ENCODE measurements at regions not wholly inside any gene's neighbourhood (a gene's known extent, or its start where the extent isn't known, plus 50 kb on each side); places are given as distances from the start of the nearest gene placed in this dataset.

DNA sequence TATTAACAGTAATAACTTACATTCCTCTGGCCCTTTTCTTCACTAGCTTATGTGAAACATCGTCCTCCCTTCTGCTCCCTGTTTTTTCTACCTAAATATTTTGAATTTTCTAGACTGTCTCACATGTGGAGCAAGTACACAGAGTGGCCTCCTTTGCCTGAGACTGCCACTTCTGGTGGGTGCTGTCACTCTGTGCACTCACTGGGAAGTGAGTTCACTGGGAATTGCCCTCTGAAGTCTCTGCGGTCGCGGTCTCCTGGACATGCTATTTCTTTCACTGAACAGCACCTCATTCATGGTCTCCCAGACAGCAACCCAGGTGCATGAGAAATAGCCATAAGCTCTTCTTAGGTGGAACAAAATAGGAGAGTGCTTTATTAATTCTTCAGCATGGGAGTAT is 1179.7 kb upstream of the ADGRL3 start:
- TF ChIP-seq, protein P1, sequence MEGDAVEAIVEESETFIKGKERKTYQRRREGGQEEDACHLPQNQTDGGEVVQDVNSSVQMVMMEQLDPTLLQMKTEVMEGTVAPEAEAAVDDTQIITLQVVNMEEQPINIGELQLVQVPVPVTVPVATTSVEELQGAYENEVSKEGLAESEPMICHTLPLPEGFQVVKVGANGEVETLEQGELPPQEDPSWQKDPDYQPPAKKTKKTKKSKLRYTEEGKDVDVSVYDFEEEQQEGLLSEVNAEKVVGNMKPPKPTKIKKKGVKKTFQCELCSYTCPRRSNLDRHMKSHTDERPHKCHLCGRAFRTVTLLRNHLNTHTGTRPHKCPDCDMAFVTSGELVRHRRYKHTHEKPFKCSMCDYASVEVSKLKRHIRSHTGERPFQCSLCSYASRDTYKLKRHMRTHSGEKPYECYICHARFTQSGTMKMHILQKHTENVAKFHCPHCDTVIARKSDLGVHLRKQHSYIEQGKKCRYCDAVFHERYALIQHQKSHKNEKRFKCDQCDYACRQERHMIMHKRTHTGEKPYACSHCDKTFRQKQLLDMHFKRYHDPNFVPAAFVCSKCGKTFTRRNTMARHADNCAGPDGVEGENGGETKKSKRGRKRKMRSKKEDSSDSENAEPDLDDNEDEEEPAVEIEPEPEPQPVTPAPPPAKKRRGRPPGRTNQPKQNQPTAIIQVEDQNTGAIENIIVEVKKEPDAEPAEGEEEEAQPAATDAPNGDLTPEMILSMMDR (IDR thresholded peaks at IDR 0.05), result no peak
- H3K4me3 ChIP-seq, result no peak overlapping the region
- H3K9me3 ChIP-seq, result no peaks in the 10 kb centered on the region
- intact Hi-C loops (cut with DNase I), result no loop called here
- no peaks in the 10 kb centered on the region for H3K36me3 ChIP-seq
- H3K27ac ChIP-seq, result no peak overlapping the region
- H3K27me3 ChIP-seq, result no peaks in the 10 kb centered on the region
- peak; percentile 25 for ATAC-seq
- DNase-seq, result no peak
- no peaks in the 10 kb centered on the region for H3K4me1 ChIP-seq

GRCh38 chr4:60033826-60034225 is 1166.3 kb upstream of the ADGRL3 start:
- H3K9me3 ChIP-seq, result no peaks in the 10 kb centered on the region
- no peaks in the 10 kb centered on the region for H3K36me3 ChIP-seq
- no peak overlapping the region for H3K4me3 ChIP-seq
- H3K4me1 ChIP-seq, result no peaks in the 10 kb centered on the region
- DNase-seq (peak; percentile 29), ATAC-seq (no peak)
- H3K27ac ChIP-seq, result no peak overlapping the region
- H3K27me3 ChIP-seq, result no peaks in the 10 kb centered on the region
- TF ChIP-seq, protein P1 (IDR thresholded peaks at IDR 0.05), result no peak
- intact Hi-C loops (cut with DNase I), result no loop called here

GRCh38 chr4:60034361-60034760 is 1165.8 kb upstream of the ADGRL3 start:
- no peaks in the 10 kb centered on the region for H3K27me3 ChIP-seq
- H3K27ac ChIP-seq, result no peak overlapping the region
- H3K36me3 ChIP-seq, result no peaks in the 10 kb centered on the region
- H3K9me3 ChIP-seq, result no peaks in the 10 kb centered on the region
- TF ChIP-seq, protein P1 (IDR thresholded peaks at IDR 0.05), result no peak
- H3K4me3 ChIP-seq, result no peak overlapping the region
- intact Hi-C loops (cut with DNase I), result no loop called here
- DNase-seq (no peak), ATAC-seq (no peak)
- no peaks in the 10 kb centered on the region for H3K4me1 ChIP-seq

DNA sequence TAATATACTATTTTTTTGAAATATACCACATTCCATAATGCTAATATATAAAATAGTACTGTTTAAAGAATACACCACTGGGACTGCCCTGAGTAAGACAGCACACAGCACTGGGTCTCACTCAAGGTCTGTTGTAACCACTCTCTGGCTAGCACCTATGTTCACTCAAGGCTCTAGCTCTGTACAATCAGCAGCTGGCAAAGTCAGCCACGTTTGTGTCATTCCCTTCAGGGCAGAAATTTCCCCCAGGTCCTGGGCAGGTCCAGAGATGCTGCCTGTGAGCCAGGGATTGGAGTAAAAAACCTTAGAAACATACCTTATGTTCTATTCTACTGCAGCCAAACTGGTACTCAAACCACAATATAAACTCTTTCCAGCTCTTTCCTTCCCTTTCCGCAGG is 1160.2 kb upstream of the ADGRL3 start:
- DNase-seq, result no peak
- intact Hi-C loops (cut with DNase I), result no loop called here
- no peak for ATAC-seq

GRCh38 chr4:60042231-60042652 is 1157.9 kb upstream of the ADGRL3 start:
- TF ChIP-seq, protein P1 (IDR thresholded peaks at IDR 0.05), result no peak
- Histone ChIP-seq H3K4me3 (no peak overlapping the region), H3K36me3 (no peaks in the 10 kb centered on the region), H3K27ac (no peak overlapping the region), H3K4me1 (no peaks in the 10 kb centered on the region), H3K9me3 (no peaks in the 10 kb centered on the region), H3K27me3 (no peaks in the 10 kb centered on the region)
- DNase-seq, result peak; percentile 39
- intact Hi-C loops (cut with DNase I), result no loop called here
- ATAC-seq, result peak; percentile 51

More for the DNA sequence above, 1160.2 kb upstream of the ADGRL3 start:
- Histone ChIP-seq H3K4me3 (no peak overlapping the region), H3K27me3 (no peaks in the 10 kb centered on the region), H3K4me1 (no peaks in the 10 kb centered on the region), H3K9me3 (no peaks in the 10 kb centered on the region), H3K27ac (no peak overlapping the region), H3K36me3 (no peaks in the 10 kb centered on the region)
- TF ChIP-seq, protein P1 (IDR thresholded peaks at IDR 0.05), result no peak

GRCh38 chr4:60042941-60043340 is 1157.2 kb upstream of the ADGRL3 start:
- Histone ChIP-seq H3K36me3 (no peaks in the 10 kb centered on the region), H3K27me3 (no peaks in the 10 kb centered on the region), H3K9me3 (no peaks in the 10 kb centered on the region), H3K4me3 (no peak overlapping the region), H3K27ac (no peak overlapping the region), H3K4me1 (no peaks in the 10 kb centered on the region)
- ATAC-seq, result no peak
- DNase-seq, result no peak
- intact Hi-C loops (cut with DNase I), result no loop called here
- TF ChIP-seq, protein P1 (IDR thresholded peaks at IDR 0.05), result no peak
